ENCODE measurements at regions not wholly inside any gene's neighbourhood (a gene's known extent, or its start where the extent isn't known, plus 50 kb on each side); places are given as distances from the start of the nearest gene placed in this dataset.

- POLR2A ChIA-PET, result no interaction called here
- no peaks in the 10 kb centered on the region for H3K36me3 ChIP-seq (ENCODE audit: control insufficient read depth in 2 of 2, insufficient read depth in 1 of 2, low read length in 2 of 2)
- CTCF ChIA-PET, result interaction anchor here (0.7 to 2.1 kb wide), 5 partner anchors 15 to 203 kb away, joined by 3 to 12 read pairs (median 3); no protein-coding TSS in a partner anchor
Measured at GRCh38 chr11:32161293-32161692, 70.4 kb downstream of the RCN1 start.

DNA sequence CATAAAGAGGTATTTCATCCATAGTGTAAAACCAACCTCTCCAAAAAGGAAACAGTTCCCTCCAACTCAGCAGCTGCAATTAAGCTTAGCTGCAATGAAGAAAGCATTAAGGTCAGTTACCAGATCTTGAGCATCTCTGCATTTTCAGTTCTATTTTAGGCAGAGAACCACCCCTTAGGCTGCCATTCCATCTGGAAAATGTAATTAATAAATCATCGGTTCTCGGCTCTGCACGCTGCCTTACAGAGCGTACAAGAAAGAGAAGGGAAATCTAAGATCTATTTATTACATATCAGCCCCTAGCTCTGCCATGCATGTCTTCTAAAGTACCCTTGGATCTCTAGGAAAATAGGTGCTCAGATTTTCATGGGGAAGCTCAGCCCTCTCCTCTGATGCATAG, 71.5 kb downstream of the RCN1 start:
- Histone ChIP-seq H3K4me3 (ENCODE audit: low read depth, low read length) (no peak overlapping the region), H3K27ac (ENCODE audit: extremely low read depth, low read depth, low read length) (no peak overlapping the region), H3K9me3 (ENCODE audit: control insufficient read depth, insufficient read depth, low read depth, low read length) (no peaks in the 10 kb centered on the region), H3K36me3 (ENCODE audit: control insufficient read depth in 2 of 2, insufficient read depth in 1 of 2, low read length in 2 of 2) (no peaks in the 10 kb centered on the region), H3K4me1 (ENCODE audit: control insufficient read depth, insufficient read depth, low read length) (no peaks in the 10 kb centered on the region)
- POLR2A ChIA-PET, result no interaction called here
- TF ChIP-seq, protein P1, sequence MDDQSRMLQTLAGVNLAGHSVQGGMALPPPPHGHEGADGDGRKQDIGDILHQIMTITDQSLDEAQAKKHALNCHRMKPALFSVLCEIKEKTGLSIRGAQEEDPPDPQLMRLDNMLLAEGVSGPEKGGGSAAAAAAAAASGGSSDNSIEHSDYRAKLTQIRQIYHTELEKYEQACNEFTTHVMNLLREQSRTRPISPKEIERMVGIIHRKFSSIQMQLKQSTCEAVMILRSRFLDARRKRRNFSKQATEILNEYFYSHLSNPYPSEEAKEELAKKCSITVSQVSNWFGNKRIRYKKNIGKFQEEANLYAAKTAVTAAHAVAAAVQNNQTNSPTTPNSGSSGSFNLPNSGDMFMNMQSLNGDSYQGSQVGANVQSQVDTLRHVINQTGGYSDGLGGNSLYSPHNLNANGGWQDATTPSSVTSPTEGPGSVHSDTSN (CRISPR knock-in tag; IDR thresholded peaks at IDR 0.05), result no peak
- TF ChIP-seq ZNF518A (tag by site-specific recombination; conservative IDR thresholded peaks at IDR 0.05; ENCODE audit: low read depth), result no peak
- no peak for TF ChIP-seq ZNF426 (tag by site-specific recombination; IDR thresholded peaks at IDR 0.05)
- no peak for TF ChIP-seq ZNF530 (tag by site-specific recombination; IDR thresholded peaks at IDR 0.05; ENCODE audit: low read depth)
- TF ChIP-seq ZNF561 (tag by site-specific recombination; IDR thresholded peaks at IDR 0.05; ENCODE audit: borderline replicate concordance), result no peak
- no peak for TF ChIP-seq PRDM1 (tag by site-specific recombination; IDR thresholded peaks at IDR 0.05)
- TF ChIP-seq ZNF184 (tag by site-specific recombination; IDR thresholded peaks at IDR 0.05), result no peak
- TF ChIP-seq KLF1 (tag by site-specific recombination; IDR thresholded peaks at IDR 0.05), result no peak
- TF ChIP-seq ZNF335 (tag by site-specific recombination; conservative IDR thresholded peaks at IDR 0.05), result no peak
- no peak for TF ChIP-seq ZNF146 (tag by site-specific recombination; IDR thresholded peaks at IDR 0.05)
- TF ChIP-seq ZNF664 (tag by site-specific recombination; IDR thresholded peaks at IDR 0.05), result no peak
- no peak for TF ChIP-seq ZNF221 (tag by site-specific recombination; IDR thresholded peaks at IDR 0.05; ENCODE audit: borderline replicate concordance)
- no peak for TF ChIP-seq ZNF157 (tag by site-specific recombination; IDR thresholded peaks at IDR 0.05)
- CTCF ChIA-PET, result interaction anchor here (1.1 to 2.0 kb wide), 5 partner anchors 8 to 112 kb away, joined by 3 to 8 read pairs (median 6); no protein-coding TSS in a partner anchor

More at GRCh38 chr11:32161293-32161692, 70.4 kb downstream of the RCN1 start:
- Histone ChIP-seq H3K4me1 (ENCODE audit: control insufficient read depth, insufficient read depth, low read length) (no peaks in the 10 kb centered on the region), H3K9me3 (ENCODE audit: control insufficient read depth, insufficient read depth, low read depth, low read length) (no peaks in the 10 kb centered on the region), H3K27ac (ENCODE audit: extremely low read depth, low read depth, low read length) (no peak overlapping the region), H3K4me3 (ENCODE audit: low read depth, low read length) (no peak overlapping the region)
- TF ChIP-seq OSR2 (tag by site-specific recombination; IDR thresholded peaks at IDR 0.05) (peak; percentile 30; the same call in 1 of the 2 replicates), ZNF514 (tag by site-specific recombination; IDR thresholded peaks at IDR 0.05) (no peak), ZBTB17 (tag by site-specific recombination; IDR thresholded peaks at IDR 0.05) (peak; percentile 27; the same call in 1 of the 2 replicates), FEZF1 (tag by site-specific recombination; IDR thresholded peaks at IDR 0.05) (0 out of 2 replicates have a peak, but pooled peaks have one; percentile 12)

DNA sequence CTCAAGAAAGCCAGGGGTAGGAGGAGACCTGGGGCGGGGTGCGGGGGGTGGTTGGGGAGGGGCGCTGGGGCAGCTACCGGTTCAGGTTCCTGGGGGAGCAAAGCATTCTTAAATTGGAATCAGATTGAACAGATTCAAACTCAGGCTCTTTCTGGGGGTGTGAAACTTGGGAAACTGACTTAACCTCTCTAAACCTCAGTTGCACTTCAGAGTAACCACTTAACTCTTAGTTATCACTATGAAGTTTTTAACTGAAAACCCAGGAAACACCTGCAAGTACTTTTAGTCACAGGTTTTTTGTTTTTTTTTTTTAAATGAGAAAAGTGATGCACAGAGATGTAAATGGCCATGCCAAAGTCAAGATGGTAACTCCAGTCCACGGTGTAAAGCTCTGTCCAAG, 72.0 kb downstream of the RCN1 start:
- Histone ChIP-seq H3K4me3 (ENCODE audit: low read depth, low read length) (no peak overlapping the region), H3K36me3 (ENCODE audit: control insufficient read depth in 2 of 2, insufficient read depth in 1 of 2, low read length in 2 of 2) (no peaks in the 10 kb centered on the region), H3K9me3 (ENCODE audit: control insufficient read depth, insufficient read depth, low read depth, low read length) (no peaks in the 10 kb centered on the region), H3K27ac (ENCODE audit: extremely low read depth, low read depth, low read length) (no peak overlapping the region), H3K4me1 (ENCODE audit: control insufficient read depth, insufficient read depth, low read length) (no peaks in the 10 kb centered on the region)
- CTCF ChIA-PET, result interaction anchor here (1.1 to 2.0 kb wide), 5 partner anchors 9 to 113 kb away, joined by 3 to 8 read pairs (median 6); no protein-coding TSS in a partner anchor
- POLR2A ChIA-PET, result no interaction called here
- TF ChIP-seq, protein P2, sequence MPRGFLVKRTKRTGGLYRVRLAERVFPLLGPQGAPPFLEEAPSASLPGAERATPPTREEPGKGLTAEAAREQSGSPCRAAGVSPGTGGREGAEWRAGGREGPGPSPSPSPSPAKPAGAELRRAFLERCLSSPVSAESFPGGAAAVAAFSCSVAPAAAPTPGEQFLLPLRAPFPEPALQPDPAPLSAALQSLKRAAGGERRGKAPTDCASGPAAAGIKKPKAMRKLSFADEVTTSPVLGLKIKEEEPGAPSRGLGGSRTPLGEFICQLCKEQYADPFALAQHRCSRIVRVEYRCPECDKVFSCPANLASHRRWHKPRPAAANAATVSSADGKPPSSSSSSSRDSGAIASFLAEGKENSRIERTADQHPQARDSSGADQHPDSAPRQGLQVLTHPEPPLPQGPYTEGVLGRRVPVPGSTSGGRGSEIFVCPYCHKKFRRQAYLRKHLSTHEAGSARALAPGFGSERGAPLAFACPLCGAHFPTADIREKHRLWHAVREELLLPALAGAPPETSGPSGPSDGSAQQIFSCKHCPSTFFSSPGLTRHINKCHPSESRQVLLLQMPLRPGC (tag by site-specific recombination; IDR thresholded peaks at IDR 0.05), result no peak
- no peak for TF ChIP-seq ZBTB20 (tag by site-specific recombination; IDR thresholded peaks at IDR 0.05)
- no peak for TF ChIP-seq ZNF707 (tag by site-specific recombination; IDR thresholded peaks at IDR 0.05)
- no peak for TF ChIP-seq ZNF621 (tag by site-specific recombination; IDR thresholded peaks at IDR 0.05)
- TF ChIP-seq, protein P3, sequence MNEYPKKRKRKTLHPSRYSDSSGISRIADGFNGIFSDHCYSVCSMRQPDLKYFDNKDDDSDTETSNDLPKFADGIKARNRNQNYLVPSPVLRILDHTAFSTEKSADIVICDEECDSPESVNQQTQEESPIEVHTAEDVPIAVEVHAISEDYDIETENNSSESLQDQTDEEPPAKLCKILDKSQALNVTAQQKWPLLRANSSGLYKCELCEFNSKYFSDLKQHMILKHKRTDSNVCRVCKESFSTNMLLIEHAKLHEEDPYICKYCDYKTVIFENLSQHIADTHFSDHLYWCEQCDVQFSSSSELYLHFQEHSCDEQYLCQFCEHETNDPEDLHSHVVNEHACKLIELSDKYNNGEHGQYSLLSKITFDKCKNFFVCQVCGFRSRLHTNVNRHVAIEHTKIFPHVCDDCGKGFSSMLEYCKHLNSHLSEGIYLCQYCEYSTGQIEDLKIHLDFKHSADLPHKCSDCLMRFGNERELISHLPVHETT (tag by site-specific recombination; IDR thresholded peaks at IDR 0.05), result no peak
- no peak for TF ChIP-seq ZNF558 (tag by site-specific recombination; IDR thresholded peaks at IDR 0.05)
- TF ChIP-seq ZNF19 (tag by site-specific recombination; IDR thresholded peaks at IDR 0.05; ENCODE audit: low read depth), result no peak
- TF ChIP-seq ZNF596 (tag by site-specific recombination; IDR thresholded peaks at IDR 0.05), result no peak

All from HEK293 (cell line).